ENCODE measurements at regions not wholly inside any gene's neighbourhood (a gene's known extent, or its start where the extent isn't known, plus 50 kb on each side); places are given as distances from the start of the nearest gene placed in this dataset.
"Not testable (repeated sequence)": the region's sequence is repeated elsewhere in the genome, so short reads cannot be mapped to it uniquely, and the experiment has no call there.

DNA sequence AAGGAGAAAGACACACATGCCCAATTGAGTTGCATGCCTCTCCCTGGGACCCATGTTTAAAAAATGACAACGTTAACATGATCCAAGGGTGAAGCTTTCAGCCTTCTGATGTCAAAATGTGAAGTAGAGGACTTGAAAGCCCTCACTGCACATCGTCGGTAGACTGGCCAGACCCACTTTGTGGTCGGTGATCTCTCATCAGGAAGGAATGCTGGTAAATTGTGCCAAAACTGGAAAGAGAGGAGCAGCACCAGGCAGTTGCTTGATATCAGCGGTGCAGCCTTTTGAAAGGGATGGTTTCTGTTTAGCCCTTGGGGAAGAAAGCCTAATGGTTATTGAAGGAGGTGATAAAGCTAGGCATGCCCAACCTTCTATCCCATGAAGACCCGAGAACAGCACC is 125.3 kb upstream of the MARCHF11 start:
- TF ChIP-seq, protein P1, sequence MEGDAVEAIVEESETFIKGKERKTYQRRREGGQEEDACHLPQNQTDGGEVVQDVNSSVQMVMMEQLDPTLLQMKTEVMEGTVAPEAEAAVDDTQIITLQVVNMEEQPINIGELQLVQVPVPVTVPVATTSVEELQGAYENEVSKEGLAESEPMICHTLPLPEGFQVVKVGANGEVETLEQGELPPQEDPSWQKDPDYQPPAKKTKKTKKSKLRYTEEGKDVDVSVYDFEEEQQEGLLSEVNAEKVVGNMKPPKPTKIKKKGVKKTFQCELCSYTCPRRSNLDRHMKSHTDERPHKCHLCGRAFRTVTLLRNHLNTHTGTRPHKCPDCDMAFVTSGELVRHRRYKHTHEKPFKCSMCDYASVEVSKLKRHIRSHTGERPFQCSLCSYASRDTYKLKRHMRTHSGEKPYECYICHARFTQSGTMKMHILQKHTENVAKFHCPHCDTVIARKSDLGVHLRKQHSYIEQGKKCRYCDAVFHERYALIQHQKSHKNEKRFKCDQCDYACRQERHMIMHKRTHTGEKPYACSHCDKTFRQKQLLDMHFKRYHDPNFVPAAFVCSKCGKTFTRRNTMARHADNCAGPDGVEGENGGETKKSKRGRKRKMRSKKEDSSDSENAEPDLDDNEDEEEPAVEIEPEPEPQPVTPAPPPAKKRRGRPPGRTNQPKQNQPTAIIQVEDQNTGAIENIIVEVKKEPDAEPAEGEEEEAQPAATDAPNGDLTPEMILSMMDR (IDR thresholded peaks at IDR 0.05; ENCODE audit: unreplicated experiment): no peak
- DNase-seq (ENCODE audit: low spot score in 2 of 2, unreplicated experiment in 2 of 2): no peak
- Mint-ChIP-seq H3K4me1 (peaks cover 17% of the 10 kb centered on the region), H3K27me3 (ENCODE audit: low read depth) (peaks cover 66% of the 10 kb centered on the region), H3K4me3 (no peak overlapping the region), H3K9me3 (no peaks in the 10 kb centered on the region), H3K36me3 (no peaks in the 10 kb centered on the region), H3K27ac (no peak overlapping the region)

- H3K4me3 Mint-ChIP-seq: no peak overlapping the region
- H3K27ac Mint-ChIP-seq: no peak overlapping the region
- TF ChIP-seq, protein P1 (IDR thresholded peaks at IDR 0.05; ENCODE audit: unreplicated experiment): no peak
- no peaks in the 10 kb centered on the region for H3K36me3 Mint-ChIP-seq
- H3K9me3 Mint-ChIP-seq: peaks cover 46% of the 10 kb centered on the region
- no peaks in the 10 kb centered on the region for H3K4me1 Mint-ChIP-seq
- H3K27me3 Mint-ChIP-seq (ENCODE audit: low read depth): peaks cover 70% of the 10 kb centered on the region
- no peak for DNase-seq (ENCODE audit: low spot score in 2 of 2, unreplicated experiment in 2 of 2)
Observed at GRCh38 chr5:16296946-16297345, 117.4 kb upstream of the MARCHF11 start.

- H3K27me3 Mint-ChIP-seq (ENCODE audit: low read depth): peaks cover 71% of the 10 kb centered on the region
- no peaks in the 10 kb centered on the region for H3K4me1 Mint-ChIP-seq
- no peak overlapping the region for H3K4me3 Mint-ChIP-seq
- no peak for DNase-seq (ENCODE audit: low spot score in 2 of 2, unreplicated experiment in 2 of 2)
- peaks cover 31% of the 10 kb centered on the region for H3K9me3 Mint-ChIP-seq
- no peaks in the 10 kb centered on the region for H3K36me3 Mint-ChIP-seq
- no peak overlapping the region for H3K27ac Mint-ChIP-seq
- TF ChIP-seq, protein P1 (IDR thresholded peaks at IDR 0.05; ENCODE audit: unreplicated experiment): no peak
Observed at GRCh38 chr5:16291894-16292293, 112.3 kb upstream of the MARCHF11 start.

DNA sequence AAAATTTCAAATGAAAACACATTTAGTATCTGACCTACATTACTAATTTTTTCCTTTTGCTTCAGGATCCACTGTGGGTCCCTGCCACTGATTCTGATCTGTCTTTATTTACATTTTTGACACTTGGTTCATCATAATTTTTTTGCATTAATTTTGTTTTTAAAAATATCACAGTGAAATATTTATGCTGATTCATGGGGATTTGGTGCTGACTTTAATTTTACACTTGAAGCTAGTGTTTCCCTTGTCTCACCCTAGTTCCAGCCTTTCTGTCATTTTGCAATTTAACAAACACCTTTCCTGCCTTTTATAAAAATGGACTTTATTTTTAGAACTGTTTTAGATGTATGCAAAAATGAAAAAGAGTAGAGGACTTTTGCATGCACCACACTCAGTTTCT is 111.9 kb upstream of the MARCHF11 start:
- Mint-ChIP-seq H3K27me3 (ENCODE audit: low read depth) (peaks cover 74% of the 10 kb centered on the region), H3K36me3 (no peaks in the 10 kb centered on the region), H3K9me3 (peaks cover 27% of the 10 kb centered on the region), H3K27ac (no peak overlapping the region), H3K4me3 (no peak overlapping the region), H3K4me1 (no peaks in the 10 kb centered on the region)
- TF ChIP-seq, protein P1 (IDR thresholded peaks at IDR 0.05; ENCODE audit: unreplicated experiment): no peak
- no peak for DNase-seq (ENCODE audit: low spot score in 2 of 2, unreplicated experiment in 2 of 2)

DNA sequence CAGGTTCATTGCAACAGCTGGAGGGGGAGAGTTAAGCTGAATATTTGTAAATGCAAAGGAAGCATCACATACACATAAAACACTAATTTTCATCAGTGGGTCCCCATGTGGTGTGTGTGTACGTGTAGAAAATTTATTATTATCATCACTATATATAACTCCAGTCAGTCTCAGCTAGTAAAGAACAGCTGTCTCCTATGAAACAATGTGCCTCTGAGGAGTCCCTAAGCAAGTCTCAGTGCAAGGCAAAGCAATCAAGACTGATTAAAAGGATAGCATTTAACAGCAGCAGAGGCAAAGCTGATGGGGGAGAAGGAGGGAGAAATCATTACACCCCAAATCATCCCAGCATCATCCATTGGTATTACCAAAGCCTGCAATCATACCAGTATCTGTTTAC is 104.2 kb upstream of the MARCHF11 start:
- no peaks in the 10 kb centered on the region for H3K36me3 Mint-ChIP-seq

DNA sequence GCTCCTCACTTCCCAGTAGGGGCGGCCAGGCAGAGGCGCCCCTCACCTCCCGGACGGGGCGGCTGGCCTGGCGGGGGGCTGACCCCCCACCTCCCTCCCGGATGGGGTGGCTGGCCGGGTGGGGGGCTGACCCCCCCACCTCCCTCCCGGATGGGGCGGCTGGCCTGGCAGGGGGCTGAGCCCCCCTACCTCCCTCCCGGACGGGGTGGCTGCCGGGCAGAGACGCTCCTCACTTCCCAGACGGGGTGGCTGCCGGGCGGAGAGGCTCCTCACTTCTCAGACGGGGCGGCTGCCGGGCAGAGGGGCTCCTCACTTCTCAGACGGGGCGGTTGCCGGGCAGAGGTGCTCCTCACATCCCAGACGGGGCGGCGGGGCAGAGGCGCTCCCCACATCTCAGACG is 97.3 kb upstream of the MARCHF11 start:
- not testable (repeated sequence) for H3K36me3 Mint-ChIP-seq, H3K4me1 Mint-ChIP-seq

More for the DNA sequence above, 104.2 kb upstream of the MARCHF11 start:
- peaks cover 44% of the 10 kb centered on the region for H3K27me3 Mint-ChIP-seq (ENCODE audit: low read depth)
- TF ChIP-seq, protein P1 (IDR thresholded peaks at IDR 0.05; ENCODE audit: unreplicated experiment): no peak
- DNase-seq (ENCODE audit: low spot score in 2 of 2, unreplicated experiment in 2 of 2): no peak
- H3K9me3 Mint-ChIP-seq: no peaks in the 10 kb centered on the region
- peaks cover 3% of the 10 kb centered on the region for H3K4me1 Mint-ChIP-seq
- H3K4me3 Mint-ChIP-seq: no peak overlapping the region
- H3K27ac Mint-ChIP-seq: no peak overlapping the region

More for the DNA sequence above, 97.3 kb upstream of the MARCHF11 start:
- H3K27me3 Mint-ChIP-seq (ENCODE audit: low read depth); H3K27ac Mint-ChIP-seq; H3K4me3 Mint-ChIP-seq; DNase-seq (ENCODE audit: low spot score in 2 of 2, unreplicated experiment in 2 of 2); H3K9me3 Mint-ChIP-seq: not testable (repeated sequence)

Data from mesothelial cell of epicardium (in vitro differentiated cells).